ENCODE measurements at regions not wholly inside any gene's neighbourhood (a gene's known extent, or its start where the extent isn't known, plus 50 kb on each side); places are given as distances from the start of the nearest gene placed in this dataset.

GRCh38 chr5:86797677-86798076, 179.9 kb downstream of the COX7C start:
- no peak overlapping the region for H3K4me3 Mint-ChIP-seq
- Histone ChIP-seq H3F3A (replicated peaks; ENCODE audit: low read depth) (no peaks in the 10 kb centered on the region), H3K27me3 (ENCODE audit: insufficient read depth) (no peaks in the 10 kb centered on the region), H3K4me1 (ENCODE audit: insufficient read depth) (peaks cover 10% of the 10 kb centered on the region; the same call in 1 of the 2 replicates), H3K9me2 (ENCODE audit: insufficient read depth) (no peaks in the 10 kb centered on the region), H3K4me2 (no peak overlapping the region), H2AFZ (no peak overlapping the region), H4K20me1 (replicated peaks; ENCODE audit: insufficient read depth) (no peaks in the 10 kb centered on the region), H3K79me2 (replicated peaks; ENCODE audit: insufficient read depth) (no peaks in the 10 kb centered on the region), H3K4me3 (no peak overlapping the region), H3K36me3 (ENCODE audit: insufficient read depth) (no peaks in the 10 kb centered on the region), H3K27ac (ENCODE audit: low read depth) (no peak overlapping the region)
- DNase-seq (ENCODE audit: low spot score) (peak; percentile 88), ATAC-seq (peak; percentile 100)
- peaks cover 15% of the 10 kb centered on the region; the same call in 2 of the 3 replicates for H3K4me1 Mint-ChIP-seq
- TF ChIP-seq ZNF114 (CRISPR knock-in tag; IDR thresholded peaks at IDR 0.05): no peak
- peak; percentile 63; the same call in 1 of the 2 replicates for TF ChIP-seq ZNF462 (CRISPR knock-in tag; IDR thresholded peaks at IDR 0.05)
- no peak for TF ChIP-seq JUNB (IDR thresholded peaks at IDR 0.05; ENCODE audit: unreplicated experiment)
- no peak for TF ChIP-seq CREB1 (CRISPR knock-in tag; IDR thresholded peaks at IDR 0.05; ENCODE audit: low read depth)
- TF ChIP-seq POLR2AphosphoS5 (IDR thresholded peaks at IDR 0.05; ENCODE audit: low read depth): no peak
- no peak for TF ChIP-seq REST (IDR thresholded peaks at IDR 0.05; ENCODE audit: unreplicated experiment)
- TF ChIP-seq CTCF (conservative IDR thresholded peaks at IDR 0.05; ENCODE audit: low read depth in 2 of 2): no peak
- no peaks in the 10 kb centered on the region for H3K36me3 Mint-ChIP-seq (ENCODE audit: low read depth)
- H3K27ac Mint-ChIP-seq: peak overlapping the region; percentile 34; the same call in 1 of the 2 replicates
- H3K9me3 Mint-ChIP-seq: no peaks in the 10 kb centered on the region
- H3K27me3 Mint-ChIP-seq (ENCODE audit: insufficient read depth, low read depth, poor library complexity): no peaks in the 10 kb centered on the region

Measured in GM23338 (cell line).